ENCODE measurements at regions not wholly inside any gene's neighbourhood (a gene's known extent, or its start where the extent isn't known, plus 50 kb on each side); places are given as distances from the start of the nearest gene placed in this dataset.
"Not testable (repeated sequence)": the region's sequence is repeated elsewhere in the genome, so short reads cannot be mapped to it uniquely, and the experiment has no call there.

- no peak overlapping the region for H3K27ac ChIP-seq (ENCODE audit: low read depth, low read length, poor library complexity, severe bottlenecking)
- no peaks in the 10 kb centered on the region for H3K79me2 ChIP-seq (ENCODE audit: insufficient read depth, low read depth, low read length)
- H3K4me2 ChIP-seq (ENCODE audit: low read length) = no peak overlapping the region
- BruUV-seq (replicated peaks) = no TSS peak
- H2AFZ ChIP-seq (ENCODE audit: low read length) = no peak overlapping the region
- no peaks in the 10 kb centered on the region for H3K4me1 ChIP-seq (ENCODE audit: insufficient read depth, low read length, poor library complexity, severe bottlenecking)
- TF ChIP-seq EZH2phosphoT487 (IDR thresholded peaks at IDR 0.05; ENCODE audit: borderline replicate concordance, low read depth, low read length) = no peak
- no peaks in the 10 kb centered on the region for H3K36me3 ChIP-seq (ENCODE audit: insufficient read depth, low read length)
- DNase-seq (ENCODE audit: low spot score) = no peak
- no peaks in the 10 kb centered on the region for H4K20me1 ChIP-seq (ENCODE audit: insufficient read depth, low read length)
- H3K9me3 ChIP-seq (ENCODE audit: low read length) = no peaks in the 10 kb centered on the region
- H3K4me3 ChIP-seq (ENCODE audit: low read depth, low read length, poor library complexity, severe bottlenecking) = no peak overlapping the region
- CTCF ChIA-PET (ENCODE audit: unreplicated experiment) = no interaction called here
- no peaks in the 10 kb centered on the region for H3K9me2 ChIP-seq (ENCODE audit: insufficient read depth, low read length)
- POLR2A ChIA-PET = no interaction called here
- intact Hi-C loops (cut with micrococcal nuclease; ENCODE audit: unreplicated experiment) = no loop called here
Measured at GRCh38 chr2:193156480-193156879, 961.7 kb upstream of the TMEFF2 start.

- H4K20me1 ChIP-seq (ENCODE audit: insufficient read depth, low read length) = no peaks in the 10 kb centered on the region
- ChIA-PET POLR2A (interaction anchor here (0.7 kb wide), 1 partner anchor 1395 kb away, joined by 4 read pairs; no protein-coding TSS in a partner anchor), CTCF (ENCODE audit: unreplicated experiment) (no interaction called here)
- no peak overlapping the region for H3K27ac ChIP-seq (ENCODE audit: low read depth, low read length, poor library complexity, severe bottlenecking)
- no peak for DNase-seq (ENCODE audit: low spot score)
- H3K79me2 ChIP-seq (ENCODE audit: insufficient read depth, low read depth, low read length) = no peaks in the 10 kb centered on the region
- no peaks in the 10 kb centered on the region for H3K9me2 ChIP-seq (ENCODE audit: insufficient read depth, low read length)
- intact Hi-C loops (cut with micrococcal nuclease; ENCODE audit: unreplicated experiment) = no loop called here
- TF ChIP-seq EZH2phosphoT487 (IDR thresholded peaks at IDR 0.05; ENCODE audit: borderline replicate concordance, low read depth, low read length) (no peak), CTCF (conservative IDR thresholded peaks at IDR 0.05; ENCODE audit: low read length) (no peak)
- no peaks in the 10 kb centered on the region for H3K9me3 ChIP-seq (ENCODE audit: low read length)
- H2AFZ ChIP-seq (ENCODE audit: low read length) = no peak overlapping the region
- H3K4me3 ChIP-seq (ENCODE audit: low read depth, low read length, poor library complexity, severe bottlenecking) = no peak overlapping the region
- no peaks in the 10 kb centered on the region for H3K4me1 ChIP-seq (ENCODE audit: insufficient read depth, low read length, poor library complexity, severe bottlenecking)
- H3K36me3 ChIP-seq (ENCODE audit: insufficient read depth, low read length) = no peaks in the 10 kb centered on the region
- no TSS peak for BruUV-seq (replicated peaks)
- H3K4me2 ChIP-seq (ENCODE audit: low read length) = no peak overlapping the region
Measured at GRCh38 chr2:193154076-193154475, 959.3 kb upstream of the TMEFF2 start.

DNA sequence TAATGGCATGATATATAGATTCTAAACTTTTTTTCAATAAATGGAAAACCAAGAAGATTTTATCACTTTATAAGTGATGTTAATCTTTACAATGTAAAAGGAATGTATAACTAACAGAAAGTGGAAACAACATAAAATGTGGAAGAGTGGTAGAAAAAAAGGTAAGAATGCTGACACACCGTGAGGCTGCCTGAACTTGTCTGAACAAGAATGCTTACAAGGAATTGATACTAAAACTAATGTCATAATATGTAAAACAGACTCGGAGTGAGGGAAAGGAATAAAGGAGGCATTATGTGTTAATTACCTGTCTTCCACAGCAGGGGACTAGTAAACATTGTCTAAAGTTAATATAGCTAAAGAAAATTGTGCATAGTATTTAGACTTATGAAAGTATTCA lies 958.8 kb upstream of the TMEFF2 start:
- H3K9me2 ChIP-seq (ENCODE audit: insufficient read depth, low read length) = no peaks in the 10 kb centered on the region
- CTCF ChIA-PET (ENCODE audit: unreplicated experiment) = no interaction called here
- no peaks in the 10 kb centered on the region for H3K4me1 ChIP-seq (ENCODE audit: insufficient read depth, low read length, poor library complexity, severe bottlenecking)
- no TSS peak for BruUV-seq (replicated peaks)
- H3K4me3 ChIP-seq (ENCODE audit: low read depth, low read length, poor library complexity, severe bottlenecking) = no peak overlapping the region
- H3K27ac ChIP-seq (ENCODE audit: low read depth, low read length, poor library complexity, severe bottlenecking) = no peak overlapping the region
- H3K4me2 ChIP-seq (ENCODE audit: low read length) = no peak overlapping the region
- intact Hi-C loops (cut with micrococcal nuclease; ENCODE audit: unreplicated experiment) = no loop called here
- no peaks in the 10 kb centered on the region for H3K36me3 ChIP-seq (ENCODE audit: insufficient read depth, low read length)
- no peaks in the 10 kb centered on the region for H3K79me2 ChIP-seq (ENCODE audit: insufficient read depth, low read depth, low read length)
- POLR2A ChIA-PET = interaction anchor here (0.7 kb wide), 1 partner anchor 1395 kb away, joined by 4 read pairs; no protein-coding TSS in a partner anchor
- TF ChIP-seq EZH2phosphoT487 (IDR thresholded peaks at IDR 0.05; ENCODE audit: borderline replicate concordance, low read depth, low read length) (no peak), CTCF (conservative IDR thresholded peaks at IDR 0.05; ENCODE audit: low read length) (no peak)
- no peak for DNase-seq (ENCODE audit: low spot score)
- H2AFZ ChIP-seq (ENCODE audit: low read length) = no peak overlapping the region
- H3K9me3 ChIP-seq (ENCODE audit: low read length) = no peaks in the 10 kb centered on the region
- no peaks in the 10 kb centered on the region for H4K20me1 ChIP-seq (ENCODE audit: insufficient read depth, low read length)

DNA sequence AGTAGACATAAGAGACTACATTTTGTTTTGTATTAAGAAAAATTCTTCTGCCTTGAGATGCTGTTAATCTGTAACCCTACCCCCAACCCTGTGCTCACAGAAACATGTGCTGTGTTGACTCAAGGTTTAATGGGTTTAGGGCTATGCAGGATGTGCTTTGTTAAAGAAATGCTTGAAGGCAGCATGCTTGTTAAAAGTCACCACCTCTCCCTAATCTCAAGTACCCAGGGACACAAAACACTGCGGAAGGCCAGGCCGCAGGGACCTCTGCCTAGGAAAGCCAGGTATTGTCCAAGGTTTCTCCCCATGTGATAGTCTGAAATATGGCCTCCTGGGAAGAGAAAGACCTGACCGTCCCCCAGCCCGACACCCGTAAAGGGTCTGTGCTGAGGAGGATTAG lies 947.7 kb upstream of the TMEFF2 start:
- BruUV-seq (replicated peaks); H3K27ac ChIP-seq (ENCODE audit: low read depth, low read length, poor library complexity, severe bottlenecking); POLR2A ChIA-PET; CTCF ChIA-PET (ENCODE audit: unreplicated experiment); H3K36me3 ChIP-seq (ENCODE audit: insufficient read depth, low read length); H2AFZ ChIP-seq (ENCODE audit: low read length); H3K4me2 ChIP-seq (ENCODE audit: low read length); H3K79me2 ChIP-seq (ENCODE audit: insufficient read depth, low read depth, low read length); H3K4me1 ChIP-seq (ENCODE audit: insufficient read depth, low read length, poor library complexity, severe bottlenecking); H3K9me3 ChIP-seq (ENCODE audit: low read length); H3K9me2 ChIP-seq (ENCODE audit: insufficient read depth, low read length); intact Hi-C loops (cut with micrococcal nuclease; ENCODE audit: unreplicated experiment); H3K4me3 ChIP-seq (ENCODE audit: low read depth, low read length, poor library complexity, severe bottlenecking); H4K20me1 ChIP-seq (ENCODE audit: insufficient read depth, low read length); DNase-seq (ENCODE audit: low spot score): not testable (repeated sequence)
